HepG2 (cell line): ENCODE measurements at regions not wholly inside any gene's neighbourhood (a gene's known extent, or its start where the extent isn't known, plus 50 kb on each side); places are given as distances from the start of the nearest gene placed in this dataset.

Experiments
- ATAC-seq: fragments of 200-7000 bp; cut with Tn5 transposase; 3 replicates; pipeline ENCODE4 v1.9.1; 2020; ENCODE audit warnings: mild to moderate bottlenecking, moderate library complexity
- BruUV-seq: library from RNA; stranded (reverse); fragments of 400-500 nt; replicated peaks from 2 replicates; lab custom pipeline; 2021; lab: Mats Ljungman, UMichigan
- CTCF ChIA-PET: fragments of 300-600 bp; formaldehyde crosslinking; extraction: SDS; loops from one replicate; lab custom pipeline; 2021; ENCODE audit warnings: low total read pairs, inconsistent platforms, low intra/inter-chr PET ratio; lab: Yijun Ruan, JAX
- POLR2A ChIA-PET: fragments of 350-600 bp; sonication (Branson Sonifier 250); formaldehyde crosslinking; loops from one replicate; lab custom pipeline; 2020; ENCODE audit warnings: antibody characterized with exemption, inconsistent platforms; lab: Yijun Ruan, JAX
- DNase-seq: peaks from one replicate; pipeline ENCODE4 v3.0.0-alpha.2; 2015; ENCODE audit warnings: low spot score
- FAIRE-seq: peaks from 3 replicates; lab custom pipeline; 2011; peaks lifted over from hg19 to GRCh38; lab: Jason Lieb, UNC
- H2AFZ ChIP-seq: one replicate; pipeline ENCODE4 v1.6.1; 2011; ENCODE audit warnings: low read length, inconsistent platforms
- H3K27ac ChIP-seq: fragments of 300-600 bp; 3 replicates; pipeline ENCODE4 v1.8.0; 2011; ENCODE audit warnings: mixed run types, mild to moderate bottlenecking, mixed read lengths, low read length, inconsistent platforms; ENCODE audit not compliant: insufficient read depth; ENCODE audit errors: extremely low read length
- H3K27me3 ChIP-seq, 2 experiments: fragments of 200-600 bp in 1 of 2; 2 replicates in 1 of 2; 3 replicates in 1 of 2; pipeline versions ENCODE4 v1.6.0 to v1.8.0; 2011; ENCODE audit warnings: low read length in 2 of 2, mild to moderate bottlenecking in 2 of 2, moderate library complexity in 2 of 2, inconsistent platforms in 1 of 2; ENCODE audit not compliant: insufficient read depth in 2 of 2, control insufficient read depth in 1 of 2
- H3K36me3 ChIP-seq, 2 experiments: fragments of 200-600 bp in 1 of 2; replicated peaks in 1 of 2; 2 replicates in 1 of 2; 3 replicates in 1 of 2; pipeline versions ENCODE4 v1.5.1 to v1.8.0; 2011; ENCODE audit warnings: low read length in 2 of 2, inconsistent platforms in 1 of 2; ENCODE audit not compliant: insufficient read depth in 2 of 2, control insufficient read depth in 1 of 2
- H3K4me1 ChIP-seq: 2 replicates; pipeline ENCODE4 v1.5.1; 2012; ENCODE audit warnings: low read length, inconsistent platforms; ENCODE audit not compliant: insufficient read depth
- H3K4me2 ChIP-seq: 2 replicates; pipeline ENCODE4 v1.6.0; 2011; ENCODE audit warnings: low read depth, low read length, inconsistent platforms
- H3K4me3 ChIP-seq, 3 experiments: fragments of 200-600 bp in 1 of 3; sonication (generic), shearing (Covaris generic) in 1 of 3; replicated peaks in 1 of 3; 2 replicates each; pipeline ENCODE4 v1.5.1; 2011 to 2016; ENCODE audit warnings: low read length in 3 of 3, inconsistent platforms in 2 of 3, low read depth in 2 of 3, mild to moderate bottlenecking in 2 of 3, control low read depth in 1 of 3, mixed read lengths in 1 of 3; ENCODE audit not compliant: insufficient read depth in 1 of 3
- H3K79me2 ChIP-seq: one replicate; pipeline ENCODE4 v1.6.1; 2011; ENCODE audit warnings: low read length, inconsistent platforms; ENCODE audit not compliant: insufficient read depth
- H3K9ac ChIP-seq: 2 replicates; pipeline ENCODE4 v1.6.0; 2011; ENCODE audit warnings: mild to moderate bottlenecking, low read depth, low read length, inconsistent platforms; ENCODE audit not compliant: insufficient read depth
- H3K9me3 ChIP-seq: 2 replicates; pipeline ENCODE4 v1.5.1; 2012; ENCODE audit warnings: mild to moderate bottlenecking, low read length
- H4K20me1 ChIP-seq: 2 replicates; pipeline ENCODE4 v1.6.0; 2011; ENCODE audit warnings: inconsistent platforms, mild to moderate bottlenecking, low read length, moderate library complexity; ENCODE audit not compliant: insufficient read depth
- CBX2 ChIP-seq, 2 experiments: fragments of 200-600 bp in 1 of 2; sonication (generic); formaldehyde crosslinking in 1 of 2; IDR thresholded peaks; 2 replicates each; pipeline versions ENCODE4 v1.7.0 to v1.8.1; 2018 to 2022; ENCODE audit warnings: low read depth in 2 of 2, low read length in 1 of 2, mild to moderate bottlenecking in 1 of 2, missing genetic modification reagents in 1 of 2
- CCDC6 ChIP-seq: sonication (generic); formaldehyde crosslinking; IDR thresholded peaks from 2 replicates; pipeline ENCODE4 v1.8.1; 2022; ENCODE audit warnings: mild to moderate bottlenecking, missing genetic modification reagents, moderate library complexity
- CENPT ChIP-seq: sonication (generic); formaldehyde crosslinking; IDR thresholded peaks from 2 replicates; pipeline ENCODE4 v1.8.0; 2022; ENCODE audit warnings: low read depth, mild to moderate bottlenecking, moderate library complexity, missing genetic modification reagents
- MAF1 ChIP-seq: sonication (generic); formaldehyde crosslinking; IDR thresholded peaks from 2 replicates; pipeline ENCODE4 v1.5.0; 2020; ENCODE audit warnings: missing genetic modification reagents, borderline replicate concordance
- MAFF ChIP-seq: IDR thresholded peaks from 2 replicates; pipeline ENCODE4 v1.6.1; 2011; ENCODE audit warnings: low read depth, low read length, improper control_type of control experiment
- MYNN ChIP-seq: sonication (generic); formaldehyde crosslinking; IDR thresholded peaks from 2 replicates; pipeline ENCODE4 v1.4.0; 2020; ENCODE audit warnings: mild to moderate bottlenecking, low read depth, missing genetic modification reagents
- POGZ ChIP-seq: sonication (generic); formaldehyde crosslinking; IDR thresholded peaks from 2 replicates; pipeline ENCODE4 v1.4.0; 2020; ENCODE audit warnings: mild to moderate bottlenecking, missing genetic modification reagents
- REST ChIP-seq, 2 experiments: IDR thresholded peaks; 2 replicates each; pipeline ENCODE4 v1.6.1; 2011 to 2012; ENCODE audit warnings: low read length in 2 of 2, borderline replicate concordance in 1 of 2, low read depth in 1 of 2, mild to moderate bottlenecking in 1 of 2, moderate library complexity in 1 of 2
- SP1 ChIP-seq, 2 experiments: fragments of 450-650 bp in 1 of 2; sonication (generic) in 1 of 2; formaldehyde crosslinking in 1 of 2; IDR thresholded peaks; 2 replicates each; pipeline versions ENCODE4 v1.4.0 to v1.6.1; 2016 to 2020; ENCODE audit warnings: missing genetic modification reagents in 1 of 2
- ZBTB49 ChIP-seq: sonication (generic); formaldehyde crosslinking; IDR thresholded peaks from 2 replicates; pipeline ENCODE4 v1.4.0; 2020; ENCODE audit warnings: missing genetic modification reagents, borderline replicate concordance
- ZFAT ChIP-seq: sonication (generic); formaldehyde crosslinking; conservative IDR thresholded peaks from 2 replicates; pipeline ENCODE4 v1.8.1; 2023; ENCODE audit warnings: missing genetic modification reagents, inconsistent platforms
- ZNF143 ChIP-seq: sonication (generic); formaldehyde crosslinking; IDR thresholded peaks from 2 replicates; pipeline ENCODE4 v1.4.0; 2020; ENCODE audit warnings: missing genetic modification reagents
- ZNF496 ChIP-seq: sonication (generic); formaldehyde crosslinking; IDR thresholded peaks from 2 replicates; pipeline ENCODE4 v1.8.1; 2023; ENCODE audit warnings: mild to moderate bottlenecking, moderate library complexity, missing genetic modification reagents; ENCODE audit not compliant: insufficient replicate concordance
- ZNF709 ChIP-seq: sonication (generic); formaldehyde crosslinking; IDR thresholded peaks from 2 replicates; pipeline ENCODE4 v1.5.0; 2020; ENCODE audit warnings: mild to moderate bottlenecking, missing genetic modification reagents
- ZNF777 ChIP-seq: sonication (generic); formaldehyde crosslinking; IDR thresholded peaks from 2 replicates; pipeline ENCODE4 v1.4.0; 2020; ENCODE audit warnings: missing genetic modification reagents
- ZSCAN22 ChIP-seq: sonication (generic); formaldehyde crosslinking; IDR thresholded peaks from 2 replicates; pipeline ENCODE4 v1.4.0; 2020; ENCODE audit warnings: mild to moderate bottlenecking, missing genetic modification reagents
- WGBS: methylation state at CpG from one replicate; pipeline ENCODE4 v1.1.6; 2017; ENCODE audit warnings: low lambda C conversion rate; 5-methylcytosine and 5-hydroxymethylcytosine counted together
- in situ Hi-C: cut with HindIII; loops from 2 replicates; pipeline ENCODE4 v1.10.0; 2017; ENCODE audit warnings: low pct_unique_long_range_greater_than_20kb; ENCODE audit not compliant: extremely low pct_ligation_motif_present
- intact Hi-C: fragments of 100-400 bp; cut with micrococcal nuclease; formaldehyde crosslinking; loops from one replicate; pipeline ENCODE4 v1.10.0; 2022; ENCODE audit not compliant: unreplicated experiment

- TF ChIP-seq REST (IDR thresholded peaks at IDR 0.05; ENCODE audit: borderline replicate concordance in 1 of 2, low read depth in 1 of 2, low read length in 2 of 2) (peak in 1 of 2 experiments; percentile 76; a peak in 2 of 4 replicates), MAFF (peak; percentile 71), MAF1 (CRISPR knock-in tag) (no peak), ZNF777 (CRISPR knock-in tag) (0 out of 2 replicates have a peak, but pooled peaks have one; percentile 8), CBX2 (IDR thresholded peaks at IDR 0.05; ENCODE audit: low read depth, low read length) (peak; percentile 86; the same call in 1 of the 2 replicates), CBX2 (CRISPR knock-in tag; IDR thresholded peaks at IDR 0.05; ENCODE audit: low read depth) (no peak)
Measured at GRCh38 chr2:58427572-58428095, 186.5 kb upstream of the FANCL start (continued).

- no peaks in the 10 kb centered on the region for H4K20me1 ChIP-seq
- WGBS: 2% methylated on average over 1 of the region's 1 CpG
- H3K4me1 ChIP-seq: peaks cover 9% of the 10 kb centered on the region
- CTCF ChIA-PET: no interaction called here
- H3K27ac ChIP-seq: no peak overlapping the region
- POLR2A ChIA-PET: no interaction called here
- H3K79me2 ChIP-seq: no peaks in the 10 kb centered on the region
- no peak overlapping the region for H3K9ac ChIP-seq
- H3K9me3 ChIP-seq: no peaks in the 10 kb centered on the region
- in situ Hi-C loops (no loop called here), intact Hi-C loops (no loop called here)
- H2AFZ ChIP-seq: no peak overlapping the region
- H3K36me3 ChIP-seq: no peaks in the 10 kb centered on the region
- no peak overlapping the region for H3K4me2 ChIP-seq
- H3K27me3 ChIP-seq: peaks cover 0 to 31% of the 10 kb centered on the region in 2 experiments; a peak in 4 of 5 replicates
- H3K4me3 ChIP-seq: no peak overlapping the region
- BruUV-seq: no TSS peak
- no peak for ATAC-seq
- no peak for DNase-seq
- no peak for FAIRE-seq
- TF ChIP-seq CCDC6 (no peak), ZBTB49 (no peak), SP1 (IDR thresholded peaks at IDR 0.05) (no peak), SP1 (CRISPR knock-in tag; IDR thresholded peaks at IDR 0.05) (no peak), POGZ (no peak), ZNF496 (CRISPR knock-in tag) (no peak), ZNF143 (CRISPR knock-in tag) (no peak), ZFAT (no peak), ZSCAN22 (CRISPR knock-in tag) (no peak), ZNF709 (CRISPR knock-in tag) (no peak), MYNN (CRISPR knock-in tag) (no peak), CENPT (CRISPR knock-in tag) (no peak)
Measured at GRCh38 chr2:58425368-58425767, 184.2 kb upstream of the FANCL start.
